HG02642 (cell line): ENCODE measurements at regions not wholly inside any gene's neighbourhood (a gene's known extent, or its start where the extent isn't known, plus 50 kb on each side); places are given as distances from the start of the nearest gene placed in this dataset.

Experiments
- ATAC-seq: cut with Tn5 transposase; IDR thresholded peaks from one replicate; pipeline ENCODE4 v1.9.1; 2021; ENCODE audit warnings: mild to moderate bottlenecking; ENCODE audit not compliant: unreplicated experiment, poor library complexity

- no peak for ATAC-seq
These were observed 52.8 kb upstream of the CCDC112 start for GRCh38 chr5:115349001-115349817.

- ATAC-seq, result no peak
These were observed 51.7 kb upstream of the CCDC112 start for GRCh38 chr5:115348175-115348574.
